ENCODE measurements at regions not wholly inside any gene's neighbourhood (a gene's known extent, or its start where the extent isn't known, plus 50 kb on each side); places are given as distances from the start of the nearest gene placed in this dataset.
"Not testable (repeated sequence)": the region's sequence is repeated elsewhere in the genome, so short reads cannot be mapped to it uniquely, and the experiment has no call there.

DNA sequence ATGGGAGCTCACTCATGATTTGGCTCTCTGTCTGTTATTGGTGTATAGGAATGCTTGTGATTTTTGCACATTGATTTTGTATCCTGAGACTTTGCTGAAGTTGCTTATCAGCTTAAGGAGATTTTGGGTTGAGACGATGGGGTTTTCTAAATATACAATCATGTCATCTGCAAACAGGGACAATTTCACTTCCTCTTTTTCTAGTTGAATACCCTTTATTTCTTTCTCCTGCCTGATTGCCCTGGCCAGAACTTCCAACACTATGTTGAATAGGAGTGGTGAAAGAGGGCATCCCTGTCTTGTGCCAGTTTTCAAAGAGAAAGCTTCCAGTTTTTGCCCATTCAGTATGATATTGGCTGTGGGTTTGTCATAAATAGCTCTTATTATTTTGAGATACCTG, 173.8 kb upstream of the ZNF521 start:
- TF ChIP-seq, protein P1, sequence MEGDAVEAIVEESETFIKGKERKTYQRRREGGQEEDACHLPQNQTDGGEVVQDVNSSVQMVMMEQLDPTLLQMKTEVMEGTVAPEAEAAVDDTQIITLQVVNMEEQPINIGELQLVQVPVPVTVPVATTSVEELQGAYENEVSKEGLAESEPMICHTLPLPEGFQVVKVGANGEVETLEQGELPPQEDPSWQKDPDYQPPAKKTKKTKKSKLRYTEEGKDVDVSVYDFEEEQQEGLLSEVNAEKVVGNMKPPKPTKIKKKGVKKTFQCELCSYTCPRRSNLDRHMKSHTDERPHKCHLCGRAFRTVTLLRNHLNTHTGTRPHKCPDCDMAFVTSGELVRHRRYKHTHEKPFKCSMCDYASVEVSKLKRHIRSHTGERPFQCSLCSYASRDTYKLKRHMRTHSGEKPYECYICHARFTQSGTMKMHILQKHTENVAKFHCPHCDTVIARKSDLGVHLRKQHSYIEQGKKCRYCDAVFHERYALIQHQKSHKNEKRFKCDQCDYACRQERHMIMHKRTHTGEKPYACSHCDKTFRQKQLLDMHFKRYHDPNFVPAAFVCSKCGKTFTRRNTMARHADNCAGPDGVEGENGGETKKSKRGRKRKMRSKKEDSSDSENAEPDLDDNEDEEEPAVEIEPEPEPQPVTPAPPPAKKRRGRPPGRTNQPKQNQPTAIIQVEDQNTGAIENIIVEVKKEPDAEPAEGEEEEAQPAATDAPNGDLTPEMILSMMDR (IDR thresholded peaks at IDR 0.05), result not testable (repeated sequence)
- not testable (repeated sequence) for TF ChIP-seq POLR2A (IDR thresholded peaks at IDR 0.05)
